ENCODE measurements at regions not wholly inside any gene's neighbourhood (a gene's known extent, or its start where the extent isn't known, plus 50 kb on each side); places are given as distances from the start of the nearest gene placed in this dataset.
"Not testable (repeated sequence)": the region's sequence is repeated elsewhere in the genome, so short reads cannot be mapped to it uniquely, and the experiment has no call there.

DNA sequence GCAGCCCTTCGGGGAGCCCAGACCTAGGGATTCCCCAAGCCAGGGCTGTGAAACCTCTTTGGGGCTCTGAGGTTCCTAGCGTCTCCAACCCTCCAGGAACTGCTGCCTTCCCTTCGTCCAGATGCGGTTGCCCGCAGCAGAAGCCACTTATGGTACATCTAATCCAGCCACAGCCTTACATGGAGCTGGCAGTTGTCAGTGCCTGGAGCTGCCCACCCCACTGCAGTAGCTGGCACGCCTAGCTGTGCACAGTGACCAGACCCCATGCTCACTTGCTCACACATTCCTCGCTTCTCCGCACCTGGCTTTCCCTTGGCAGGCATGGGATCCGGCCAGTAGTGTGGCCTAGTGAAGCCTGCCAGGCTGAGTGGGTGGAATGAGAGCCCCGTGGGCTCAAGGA lies 547.6 kb downstream of the TBC1D32 start:
- no peak for DNase-seq (ENCODE audit: low read depth)

DNA sequence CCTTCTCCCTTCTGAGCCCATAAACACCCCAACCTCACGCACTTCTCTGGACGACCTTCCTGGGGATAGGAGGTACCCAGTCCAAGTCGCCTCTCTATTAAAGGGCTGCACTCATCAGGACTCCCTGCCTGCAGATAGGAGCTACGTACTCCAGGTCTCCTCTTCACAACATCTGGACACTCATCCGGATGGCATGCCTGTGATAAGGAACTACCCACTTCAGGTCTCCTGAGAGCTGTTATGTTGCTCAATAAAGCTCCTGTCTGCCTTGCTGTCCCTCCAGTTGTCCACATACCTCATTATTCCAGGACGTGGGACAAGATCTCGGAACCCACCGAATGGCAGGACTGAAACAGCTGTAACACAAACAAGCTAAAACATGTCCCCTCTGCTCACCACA lies 548.0 kb downstream of the TBC1D32 start:
- no peak for DNase-seq (ENCODE audit: low read depth)

DNA sequence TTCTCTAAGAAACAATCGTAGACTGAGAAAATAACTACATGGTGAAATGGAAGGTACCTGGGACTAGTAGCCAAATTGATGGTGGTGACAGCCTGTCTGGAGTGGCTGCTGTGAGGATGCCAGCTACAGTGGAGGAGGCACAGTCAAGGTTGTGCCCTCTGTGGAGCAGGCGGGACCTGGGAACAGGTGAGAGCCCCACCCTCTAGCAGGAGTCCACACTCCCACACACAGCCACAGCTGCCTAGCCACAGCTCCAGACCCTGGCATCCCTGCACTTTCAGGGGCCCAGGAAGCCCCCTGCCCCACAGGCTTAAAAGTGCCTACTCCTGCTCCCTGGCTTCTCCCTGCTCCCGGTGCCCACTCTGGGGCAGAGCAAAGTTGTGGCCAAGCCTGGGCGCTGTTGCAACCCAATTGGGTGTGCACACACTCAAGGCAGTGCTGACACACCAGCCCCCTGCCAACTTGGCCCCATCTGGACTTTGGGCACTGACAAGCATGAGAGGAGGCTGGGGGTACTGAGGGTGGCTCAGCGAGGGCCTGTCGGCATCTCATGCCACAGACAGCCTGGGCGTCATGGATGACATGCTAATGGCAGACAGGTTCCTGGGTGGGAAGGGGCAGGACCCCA lies 548.7 kb downstream of the TBC1D32 start:
- DNase-seq (ENCODE audit: low read depth), result no peak

DNA sequence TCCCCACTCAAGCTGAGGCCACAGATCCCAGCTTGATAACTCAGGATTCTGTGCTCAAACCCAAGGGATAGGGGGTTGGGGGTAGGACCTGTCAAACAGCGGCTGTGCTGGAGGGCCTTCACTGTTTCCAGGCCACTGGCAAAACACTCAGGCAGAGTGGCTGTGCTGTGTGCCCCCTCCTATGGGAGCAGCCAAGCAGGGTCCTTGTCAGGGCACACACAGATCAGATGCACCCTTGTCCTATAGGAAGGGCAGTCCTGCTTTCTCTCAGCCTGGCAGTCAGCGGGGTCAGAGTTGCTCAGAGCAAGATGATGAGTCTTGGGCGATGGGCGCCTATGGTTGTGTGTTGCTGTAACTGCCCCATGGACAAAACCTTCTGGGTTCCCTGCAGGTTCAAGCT lies 554.8 kb downstream of the TBC1D32 start:
- DNase-seq (ENCODE audit: low read depth), result no peak

DNA sequence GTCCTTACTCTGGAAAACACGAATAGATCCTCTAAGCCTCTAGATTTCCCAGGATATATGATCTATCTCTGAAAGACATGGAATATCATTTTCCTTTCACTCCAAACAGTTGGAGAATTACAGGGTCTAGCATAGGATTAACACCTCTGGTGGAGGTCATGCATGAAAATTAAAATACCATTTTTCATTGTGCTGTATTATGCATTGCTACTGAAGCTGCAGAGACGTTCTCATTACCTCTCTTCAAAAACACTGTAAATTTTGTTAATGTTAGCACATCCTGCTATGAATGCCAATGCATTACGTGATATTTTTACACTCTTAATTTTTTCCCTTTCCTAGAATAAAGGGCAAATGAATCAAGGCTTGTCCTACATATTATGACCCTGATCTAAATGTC lies 558.6 kb downstream of the TBC1D32 start:
- no peak for DNase-seq (ENCODE audit: low read depth)

DNA sequence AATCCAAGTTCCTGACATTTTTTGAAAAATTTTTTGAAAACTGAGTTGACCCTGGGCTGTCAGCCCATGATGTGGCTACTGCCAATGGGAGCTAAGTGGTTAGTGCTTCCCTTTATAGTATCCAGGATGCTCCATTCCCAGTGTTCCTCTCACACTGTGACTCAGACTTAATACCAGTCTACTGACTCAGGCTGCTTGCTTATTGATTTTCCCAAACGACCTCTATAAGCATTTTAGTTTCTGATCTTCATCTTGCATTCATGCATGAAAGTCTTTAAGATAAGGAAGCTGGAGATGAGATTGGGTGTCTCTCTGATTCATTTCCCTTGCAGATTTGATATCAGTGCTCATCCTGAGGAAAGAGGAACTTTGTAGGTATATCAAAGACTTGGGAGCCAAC lies 560.0 kb downstream of the TBC1D32 start:
- no peak for DNase-seq (ENCODE audit: low read depth)

DNA sequence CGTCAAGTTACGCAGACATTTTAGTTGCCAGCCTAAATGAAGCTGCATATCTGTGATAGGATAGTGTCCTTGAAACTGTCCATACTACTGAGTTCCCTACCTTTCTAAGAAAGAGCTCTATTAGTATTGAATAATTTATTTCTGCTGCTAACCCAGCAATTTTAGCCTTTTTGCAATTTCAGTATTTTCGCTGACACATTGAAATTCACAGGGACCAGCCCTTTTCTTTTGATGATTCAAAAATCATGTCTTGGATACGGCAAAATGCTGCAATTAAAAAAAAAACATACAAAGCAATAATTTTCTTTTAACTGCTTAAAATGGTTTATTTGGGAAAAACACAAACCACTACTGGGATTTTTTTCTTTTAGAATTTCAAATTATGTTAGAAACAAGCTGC lies 563.3 kb downstream of the TBC1D32 start:
- no peak for DNase-seq (ENCODE audit: low read depth)

DNA sequence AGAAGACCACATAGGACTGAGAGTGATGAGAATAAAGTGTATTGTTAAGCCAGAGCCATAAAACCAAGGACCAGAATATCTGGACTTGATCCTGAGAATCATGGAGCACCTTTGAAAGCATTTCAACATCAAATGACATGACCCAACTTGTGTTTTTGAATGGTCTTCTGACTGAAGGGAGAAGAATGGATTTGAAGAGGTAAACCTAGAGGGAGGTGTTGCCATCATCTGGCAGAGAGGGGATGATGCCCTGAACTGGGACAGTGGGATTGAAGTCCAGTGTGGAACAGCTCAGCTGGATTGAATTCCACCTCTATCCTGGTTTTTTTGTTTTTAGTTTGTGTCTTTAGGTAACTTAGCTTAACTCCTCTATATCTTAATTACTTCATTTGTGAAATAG lies 570.0 kb downstream of the TBC1D32 start:
- no peak for DNase-seq (ENCODE audit: low read depth)

DNA sequence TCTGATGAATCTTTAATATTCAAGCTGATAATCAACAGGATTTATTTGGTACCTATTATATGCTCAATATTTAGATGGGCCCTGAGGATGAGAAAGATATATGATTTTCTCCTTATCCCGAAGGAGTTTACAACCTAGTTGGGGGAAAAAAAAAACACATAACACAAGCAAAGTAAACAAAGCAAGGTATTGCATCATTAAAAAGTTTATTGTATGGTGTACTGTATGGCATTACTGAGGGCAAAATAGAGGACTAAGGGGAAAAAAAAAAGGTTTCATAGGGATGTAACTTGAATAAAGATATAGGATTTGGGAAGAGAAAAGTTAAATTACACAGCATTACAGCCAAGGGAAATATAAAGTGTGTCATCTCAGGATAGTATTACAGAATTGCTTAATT lies 574.7 kb downstream of the TBC1D32 start:
- no peak for DNase-seq (ENCODE audit: low read depth)

DNA sequence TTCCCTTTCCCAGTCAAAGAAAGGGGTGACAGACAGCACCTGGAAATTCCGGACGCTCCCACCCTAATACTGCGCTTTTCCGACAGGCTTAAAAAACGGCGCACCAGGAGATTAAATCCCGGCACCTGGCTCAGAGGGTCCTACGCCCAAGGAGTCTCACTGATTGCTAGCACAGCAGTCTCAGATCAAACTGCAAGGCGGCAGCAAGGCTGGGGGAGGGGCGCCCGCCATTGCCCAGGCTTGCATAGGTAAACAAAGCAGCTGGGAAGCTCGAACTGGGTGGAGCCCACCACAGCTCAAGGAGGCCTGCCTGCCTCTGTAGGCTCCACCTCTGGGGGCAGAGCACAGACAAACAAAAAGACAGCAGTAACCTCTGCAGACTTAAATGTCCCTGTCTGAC lies 585.7 kb downstream of the TBC1D32 start:
- not testable (repeated sequence) for DNase-seq (ENCODE audit: low read depth)

DNA sequence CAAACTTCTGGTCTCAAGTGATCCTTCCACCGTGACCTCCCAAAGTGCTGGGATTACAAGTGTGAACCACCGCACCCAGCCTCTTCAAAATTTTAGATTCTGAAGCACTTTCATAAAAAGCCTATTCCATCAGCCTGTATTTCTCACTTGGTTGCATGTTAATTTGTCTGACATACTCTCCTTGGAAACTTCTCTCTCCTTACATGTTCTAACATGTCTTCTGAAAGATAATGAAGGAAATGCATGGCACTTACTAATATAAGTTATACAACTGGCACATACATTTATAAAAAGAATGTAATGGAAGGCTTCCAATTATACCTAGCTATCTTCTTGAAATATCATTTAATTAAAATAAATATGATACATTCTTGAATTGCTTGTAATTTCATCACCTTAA lies 597.5 kb downstream of the TBC1D32 start:
- DNase-seq (ENCODE audit: low read depth), result no peak

DNA sequence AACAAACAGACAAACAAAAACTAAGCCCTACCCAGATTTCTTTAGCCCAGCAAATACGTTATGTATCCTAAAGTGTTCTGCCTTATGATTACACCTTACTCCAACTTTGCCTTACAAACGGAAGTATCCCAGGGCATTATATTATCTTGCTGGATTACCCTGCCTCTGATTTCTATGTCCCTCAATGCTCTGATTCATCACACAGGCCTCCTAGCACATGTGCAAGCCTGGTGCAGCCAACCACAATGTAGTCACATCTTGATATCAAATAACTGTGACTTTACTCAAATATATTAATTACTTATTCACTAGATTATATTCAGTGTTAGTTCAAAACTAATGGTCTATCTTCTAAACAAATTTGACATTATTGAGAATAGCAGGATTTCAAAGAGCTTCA lies 598.6 kb downstream of the TBC1D32 start:
- no peak for DNase-seq (ENCODE audit: low read depth)

DNA sequence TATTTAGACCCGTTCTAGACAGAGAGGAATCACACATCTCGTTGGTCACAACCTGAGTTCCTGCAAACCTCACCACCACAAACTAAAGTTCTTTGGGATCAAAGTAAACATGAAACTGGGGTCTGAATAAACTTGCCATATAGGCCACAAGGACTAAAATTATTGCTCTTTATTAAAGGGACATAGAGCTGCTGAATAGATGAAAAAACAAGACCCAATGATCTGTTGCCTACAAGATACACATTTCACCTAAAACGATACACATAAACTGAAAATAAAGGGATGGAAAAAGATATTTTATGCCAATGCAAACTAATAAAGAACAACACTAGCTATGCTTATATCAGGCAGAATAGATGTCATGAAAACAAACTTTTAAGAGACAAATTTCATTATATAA lies 623.0 kb downstream of the TBC1D32 start:
- DNase-seq (ENCODE audit: low read depth), result no peak

DNA sequence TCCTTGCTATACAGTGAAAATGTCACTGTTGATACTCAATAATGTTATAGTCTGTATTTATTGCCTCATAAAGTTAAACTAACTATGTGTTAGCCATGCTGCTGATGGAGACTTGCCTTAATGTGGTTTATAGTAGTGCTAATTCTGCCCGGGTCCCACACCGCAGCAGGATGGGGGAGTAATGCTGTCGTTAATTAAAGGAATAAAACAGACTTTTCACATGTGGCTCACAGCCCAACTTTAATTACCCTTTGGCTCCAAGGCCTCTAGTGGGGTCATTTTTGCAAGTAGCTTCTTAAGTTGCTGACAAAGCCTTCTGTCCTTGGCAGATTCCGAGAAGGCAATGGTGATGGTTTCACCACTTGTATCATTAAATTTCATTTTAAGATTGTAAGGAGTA lies 634.3 kb downstream of the TBC1D32 start:
- no peak for DNase-seq (ENCODE audit: low read depth)

DNA sequence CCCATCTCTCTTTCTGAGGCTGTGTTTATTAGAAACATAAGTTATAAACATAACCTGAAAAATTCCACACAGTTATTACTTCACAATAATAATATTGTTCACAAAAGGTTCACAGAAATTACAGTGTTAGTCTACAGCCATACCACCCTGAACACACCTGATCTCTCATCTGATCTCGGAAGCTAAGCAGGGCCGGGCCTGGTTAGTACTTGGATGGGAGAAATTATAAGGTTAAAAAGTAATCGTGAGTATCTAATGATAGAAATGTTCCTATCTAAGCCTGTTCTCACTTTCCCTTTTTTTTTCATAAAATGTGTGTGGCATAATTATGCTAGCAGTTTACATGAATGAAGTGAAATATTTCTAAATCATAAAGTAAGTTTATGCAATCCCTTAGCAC lies 647.8 kb downstream of the TBC1D32 start:
- no peak for DNase-seq (ENCODE audit: low read depth)

DNA sequence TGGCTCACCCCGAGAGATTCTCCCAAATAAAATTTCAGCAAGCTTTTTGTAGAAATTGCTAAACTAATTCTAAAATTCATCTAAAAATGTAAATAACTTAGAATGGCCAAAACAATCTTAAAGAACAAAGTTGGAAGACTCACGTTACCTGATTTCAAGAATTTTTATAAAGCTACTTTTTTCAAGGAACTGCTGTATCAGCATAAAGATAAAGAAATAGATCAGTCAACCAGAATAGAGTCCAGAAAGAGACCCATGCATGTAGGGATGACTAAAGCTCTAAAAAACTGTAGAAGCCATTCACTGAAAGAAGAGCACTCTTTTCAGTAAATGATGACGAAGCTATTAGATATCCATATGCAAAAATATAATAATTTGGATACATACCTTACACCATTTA lies 652.1 kb downstream of the TBC1D32 start:
- no peak for DNase-seq (ENCODE audit: low read depth)

DNA sequence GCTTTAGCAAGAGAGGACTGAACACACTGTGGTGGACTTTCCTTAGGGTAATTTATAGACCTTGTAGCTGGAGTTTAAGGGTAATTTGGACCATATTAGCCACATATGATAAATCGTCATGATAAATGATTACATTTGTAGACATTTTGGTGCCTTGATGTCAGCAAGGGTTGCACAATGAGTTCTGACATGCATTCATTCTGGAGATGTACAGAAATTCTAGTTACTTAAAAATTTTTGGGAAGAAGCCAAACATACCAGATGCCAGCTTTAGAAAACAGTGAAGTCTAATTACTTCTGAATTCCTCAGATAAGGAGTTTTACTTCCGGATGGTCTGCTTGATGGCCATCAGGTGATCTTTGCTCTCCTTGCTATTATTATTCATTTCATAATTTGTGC lies 653.1 kb downstream of the TBC1D32 start:
- DNase-seq (ENCODE audit: low read depth), result no peak

DNA sequence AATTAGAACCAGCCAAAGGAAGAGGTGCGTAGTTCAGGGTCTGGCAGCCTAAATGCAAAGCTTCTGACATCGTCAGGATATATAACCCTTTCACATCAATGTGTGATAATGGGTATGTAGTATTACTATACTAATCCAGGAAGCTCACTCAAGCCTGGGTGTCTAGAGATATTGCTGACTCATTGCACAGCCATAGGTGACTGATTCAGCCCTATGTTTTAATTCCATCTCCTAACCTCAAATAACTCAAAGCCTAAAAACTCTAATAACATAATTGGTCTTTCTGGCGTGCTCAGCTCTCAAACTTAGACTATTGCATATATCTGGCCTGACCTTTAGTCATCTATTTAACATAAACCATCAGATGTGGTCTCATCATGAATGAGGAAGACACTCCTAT lies 658.4 kb downstream of the TBC1D32 start:
- DNase-seq (ENCODE audit: low read depth), result no peak

DNA sequence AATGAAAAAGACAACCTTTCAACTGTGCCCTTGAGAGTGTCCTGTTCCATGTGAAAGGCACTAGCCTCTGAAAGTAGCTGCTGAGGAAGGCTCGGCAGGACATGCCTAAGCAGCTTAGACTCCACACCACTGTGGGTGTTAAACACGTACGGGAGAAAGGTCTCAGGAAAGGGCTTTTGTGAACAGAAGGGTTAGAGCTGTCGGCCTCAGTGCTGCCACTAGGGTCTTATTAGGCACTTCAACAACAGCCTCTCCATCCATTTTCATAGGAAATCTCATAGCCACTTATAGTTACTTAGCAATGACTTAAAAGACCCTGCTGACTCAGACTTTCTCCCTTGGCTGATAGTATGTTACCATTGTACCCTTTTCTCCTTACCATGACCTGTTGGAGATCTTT lies 662.8 kb downstream of the TBC1D32 start:
- DNase-seq (ENCODE audit: low read depth), result no peak

DNA sequence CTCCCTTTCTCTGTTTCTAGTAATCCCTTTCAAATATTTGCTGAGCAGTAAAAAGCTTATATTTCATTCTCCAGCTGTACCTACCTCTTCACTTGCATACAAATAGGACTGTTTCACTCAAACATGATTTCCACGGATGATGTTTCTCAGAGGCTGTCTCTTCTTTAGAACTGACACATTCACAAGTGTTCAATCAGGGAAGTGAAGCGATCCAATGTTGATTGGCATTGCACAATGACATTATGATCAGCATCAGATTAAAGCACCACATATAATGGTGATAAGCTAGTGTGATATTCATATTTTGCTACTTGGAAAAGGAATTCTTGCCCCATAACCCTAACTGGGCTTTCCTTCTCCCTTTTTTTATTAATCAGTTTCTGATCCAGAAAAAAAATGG lies 681.8 kb downstream of the TBC1D32 start:
- DNase-seq (ENCODE audit: low read depth), result no peak

DNA sequence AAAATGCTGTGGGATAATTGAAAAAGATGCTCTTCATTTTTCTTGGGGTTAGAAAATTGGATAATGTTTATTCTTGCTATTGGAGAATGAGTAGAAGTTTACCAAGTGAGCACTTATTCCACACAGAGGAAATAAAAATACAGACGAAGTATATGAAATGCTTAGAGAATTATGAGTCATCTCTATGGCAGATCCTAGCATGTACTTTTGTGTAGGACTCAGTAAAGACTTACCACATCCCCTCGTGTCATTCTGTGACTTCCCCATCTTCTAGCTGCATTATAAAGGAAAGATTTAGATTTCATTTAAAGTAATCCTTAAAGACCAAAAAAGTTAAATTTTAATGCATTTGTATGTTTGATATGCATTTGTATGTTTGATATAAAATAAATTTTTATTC lies 685.6 kb downstream of the TBC1D32 start:
- no peak for DNase-seq (ENCODE audit: low read depth)

DNA sequence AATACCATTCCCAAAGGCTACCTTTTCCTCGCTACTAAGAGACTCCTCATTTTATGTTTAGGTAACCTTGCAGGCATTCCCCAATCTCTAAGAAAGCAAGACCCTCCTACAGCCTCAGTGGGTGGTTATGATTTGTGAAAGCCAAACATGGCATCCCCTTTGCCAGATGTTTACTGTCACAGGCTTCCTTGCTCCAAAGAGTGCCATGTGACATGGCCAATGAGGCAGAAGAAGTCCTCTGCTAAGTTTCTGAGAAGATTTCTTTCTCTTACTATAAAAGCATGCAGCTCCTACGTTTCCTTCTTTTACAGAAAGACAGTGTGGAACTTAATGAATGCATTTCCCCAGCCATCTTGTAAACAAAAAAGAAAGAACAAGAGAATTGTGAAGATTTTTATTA lies 688.2 kb downstream of the TBC1D32 start:
- DNase-seq (ENCODE audit: low read depth), result no peak

DNA sequence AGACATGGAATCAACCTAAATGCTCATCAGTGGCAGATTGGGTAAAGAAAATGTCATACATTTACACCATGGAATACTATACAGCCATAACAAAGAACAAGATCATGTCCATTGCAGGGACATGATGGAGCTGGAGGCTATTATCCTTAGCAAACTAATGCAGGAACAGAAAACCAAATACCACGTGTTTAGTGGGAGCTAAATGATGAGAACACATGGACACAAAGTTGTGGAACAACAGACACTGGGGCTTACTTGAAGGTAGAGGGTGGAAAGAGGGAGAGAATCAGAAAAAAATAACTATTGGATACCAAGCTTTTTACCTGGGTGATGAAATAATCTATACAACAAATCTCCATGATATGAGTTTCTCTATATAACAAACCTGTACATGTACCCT lies 701.3 kb downstream of the TBC1D32 start:
- DNase-seq (ENCODE audit: low read depth), result no peak

DNA sequence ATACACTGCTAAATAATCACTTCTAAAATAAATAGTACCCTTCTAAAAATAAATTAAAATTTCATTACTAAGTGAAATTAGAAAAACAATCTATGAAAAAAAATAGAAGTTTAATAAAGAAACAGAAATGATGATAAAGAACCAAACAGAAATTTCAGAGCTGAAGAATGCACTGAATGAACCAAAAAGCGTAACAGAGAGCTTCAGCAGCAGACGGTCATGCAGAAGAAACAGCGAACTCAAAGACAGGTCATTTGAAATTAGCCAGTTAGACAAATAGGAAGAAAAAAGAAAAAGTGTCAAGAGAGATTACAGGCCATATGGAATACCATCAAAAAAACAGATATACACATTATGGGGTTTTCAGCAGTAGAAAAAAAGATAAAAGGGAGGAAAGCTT lies 706.7 kb downstream of the TBC1D32 start:
- DNase-seq (ENCODE audit: low read depth), result no peak

DNA sequence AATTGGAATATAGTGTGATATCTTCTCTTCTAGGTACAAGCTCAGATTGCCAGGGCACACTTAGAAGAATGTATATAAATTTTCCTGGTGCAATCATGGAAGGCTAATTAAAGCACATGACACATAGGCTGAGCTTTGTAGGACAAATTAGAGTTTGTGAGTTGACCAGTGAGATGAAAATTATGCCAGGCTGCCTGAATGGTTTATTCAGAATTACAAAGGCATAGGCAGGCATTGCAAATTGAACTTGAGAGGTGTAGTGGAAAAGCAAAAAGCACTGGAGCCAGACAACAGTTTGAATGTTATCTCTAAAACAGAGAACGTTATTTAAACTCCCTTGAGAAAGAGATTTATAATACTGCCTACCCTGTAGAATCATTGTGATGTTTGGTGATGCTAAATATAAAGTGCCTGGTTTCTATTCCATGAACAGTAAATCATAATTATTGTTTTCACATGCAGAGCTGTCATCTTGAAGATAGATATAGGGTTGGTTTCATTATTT lies 712.1 kb downstream of the TBC1D32 start:
- no peak for DNase-seq (ENCODE audit: low read depth)

Measured in activated T-helper 1 cell treated with Interleukin-2 at 50 U/mL for 16 hours (primary cell).